GM18502 (cell line): ENCODE measurements at regions not wholly inside any gene's neighbourhood (a gene's known extent, or its start where the extent isn't known, plus 50 kb on each side); places are given as distances from the start of the nearest gene placed in this dataset.
"Not testable (repeated sequence)": the region's sequence is repeated elsewhere in the genome, so short reads cannot be mapped to it uniquely, and the experiment has no call there.

Experiments
- ATAC-seq: cut with Tn5 transposase; IDR thresholded peaks from one replicate; pipeline ENCODE4 v1.9.1; 2021; ENCODE audit warnings: mild to moderate bottlenecking; ENCODE audit not compliant: unreplicated experiment, poor library complexity

DNA sequence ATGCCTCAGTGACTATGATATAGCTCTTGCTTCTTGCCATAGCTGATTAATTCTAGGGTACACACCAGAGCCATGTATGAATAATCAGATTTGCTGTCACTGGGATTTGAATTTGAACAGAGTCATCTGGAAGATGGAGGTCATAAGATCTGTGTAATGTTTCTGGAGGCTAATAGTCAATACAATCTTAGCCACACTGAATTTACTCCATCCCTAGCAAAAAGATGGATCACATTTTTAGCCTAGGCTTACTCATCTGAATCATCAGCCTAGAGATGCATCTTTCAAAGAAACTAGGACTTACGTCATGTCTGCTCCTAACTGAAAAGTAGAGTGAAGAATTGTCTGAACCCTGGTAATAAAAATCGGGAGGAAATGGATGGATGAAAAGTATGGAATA, 142.3 kb upstream of the ZNF804B start:
- ATAC-seq = no peak

DNA sequence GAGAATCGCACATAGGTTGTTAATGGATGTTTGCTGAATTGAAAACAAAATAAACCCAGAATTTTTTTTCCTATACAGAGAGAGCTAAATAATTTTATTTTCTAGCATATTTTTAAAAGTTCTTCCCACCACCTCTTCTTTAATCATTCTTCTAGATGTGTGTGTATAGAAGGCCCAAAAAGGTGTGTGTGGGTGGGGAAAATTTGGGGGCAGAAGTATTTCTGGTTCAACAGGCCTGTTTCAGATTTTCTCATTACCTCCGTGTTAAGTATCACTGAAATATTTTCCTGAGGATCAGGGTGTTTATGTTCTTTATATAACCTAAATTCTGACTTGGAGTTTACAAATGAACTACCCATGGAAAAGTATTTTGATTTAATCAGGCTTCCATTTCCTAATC, 144.2 kb upstream of the ZNF804B start:
- no peak for ATAC-seq

DNA sequence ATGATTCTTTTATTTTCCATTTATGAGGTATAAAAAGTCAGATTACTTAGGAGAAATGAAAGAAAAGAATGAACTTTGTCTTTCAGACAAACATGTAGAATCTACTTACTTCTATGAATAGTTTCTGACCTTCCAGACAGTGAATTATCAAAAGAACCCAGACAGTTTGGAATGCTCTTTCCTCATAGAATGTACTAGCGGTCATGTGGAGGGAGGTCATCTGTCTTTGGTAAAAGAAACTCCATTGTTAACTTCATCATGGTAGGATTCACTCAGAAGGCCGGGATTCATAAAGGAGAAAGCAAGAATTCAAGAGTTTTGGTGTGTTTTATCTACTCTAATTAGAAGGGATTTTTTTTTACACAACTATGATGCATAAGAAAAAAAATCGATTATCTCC, 144.8 kb upstream of the ZNF804B start:
- ATAC-seq = no peak

DNA sequence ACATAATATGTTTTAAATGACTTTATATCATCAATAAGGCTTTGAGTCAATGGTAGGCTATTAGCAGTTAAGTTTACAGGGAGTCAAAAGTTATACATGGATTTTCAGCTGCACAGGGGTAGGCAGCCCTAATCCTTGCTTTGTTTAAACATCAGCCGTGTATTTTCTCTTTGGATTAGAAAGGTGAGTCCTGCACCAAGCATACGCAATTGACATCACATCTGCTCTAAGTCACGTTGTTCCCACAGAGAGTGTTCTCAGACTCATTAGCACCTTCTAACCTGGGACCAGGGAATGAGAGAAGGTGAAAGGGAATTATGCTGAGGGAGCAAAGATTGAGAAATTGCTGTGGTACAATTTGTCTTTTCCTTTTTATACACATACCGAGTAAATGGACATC, 148.6 kb upstream of the ZNF804B start:
- no peak for ATAC-seq

DNA sequence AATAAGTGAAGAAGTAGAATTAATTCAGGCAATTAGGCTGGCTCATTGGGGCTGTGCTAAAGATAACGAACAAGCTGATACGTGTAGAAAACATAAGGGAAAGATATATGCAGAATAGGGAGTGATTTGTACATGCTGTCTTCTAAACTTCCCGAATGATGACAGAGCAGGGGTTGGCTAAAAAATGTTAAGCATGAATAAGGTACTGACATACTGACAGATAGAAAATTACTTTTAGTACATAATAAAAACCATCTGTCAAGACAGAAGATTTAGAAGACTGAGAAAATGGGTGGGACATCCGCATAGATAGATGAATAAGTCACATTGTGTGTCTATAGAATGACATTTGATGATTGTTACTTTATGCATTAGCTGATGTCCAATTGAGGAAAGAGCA, 158.8 kb upstream of the ZNF804B start:
- no peak for ATAC-seq

DNA sequence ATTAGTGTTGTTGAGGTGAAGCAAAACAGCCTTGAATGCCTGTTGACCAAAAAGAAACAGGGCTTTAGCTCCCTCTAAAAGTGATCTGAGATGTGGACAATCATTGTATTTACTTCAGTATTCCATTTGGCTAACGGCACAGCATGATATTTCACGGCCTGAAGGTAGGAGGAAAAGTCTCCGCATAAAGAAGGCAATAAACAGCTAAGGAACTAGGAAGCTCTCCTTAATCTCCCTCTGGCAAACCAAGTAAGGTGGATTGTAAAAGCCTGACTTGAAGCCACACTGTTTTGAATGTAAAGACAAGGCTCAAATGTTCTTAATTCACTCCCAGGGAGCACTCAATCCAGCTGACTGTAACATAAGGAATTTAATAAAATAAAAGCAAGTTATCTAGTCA, 160.0 kb upstream of the ZNF804B start:
- ATAC-seq = no peak

DNA sequence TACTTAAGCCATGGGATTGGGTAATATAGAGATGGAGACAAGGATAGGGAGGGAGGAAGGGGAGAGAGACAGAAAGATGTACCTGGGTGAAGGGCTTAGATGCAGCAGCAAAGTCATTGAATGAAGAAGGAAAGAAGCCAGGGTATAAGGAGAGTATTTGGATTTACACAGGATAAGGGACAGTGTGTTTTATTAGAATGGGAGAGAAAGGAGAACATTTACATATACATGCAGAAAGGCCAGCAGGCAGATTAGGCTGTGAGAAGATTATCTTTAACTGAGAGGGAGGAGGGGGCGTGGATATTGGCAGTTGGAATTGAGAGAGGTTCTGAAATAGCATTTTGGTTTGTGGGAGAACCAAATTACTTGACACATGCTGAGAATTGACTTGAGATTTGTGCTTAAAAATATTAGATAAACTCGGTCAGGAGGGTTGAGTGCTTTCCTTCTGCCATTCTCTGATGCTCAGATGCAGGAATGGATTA, 161.5 kb upstream of the ZNF804B start:
- no peak for ATAC-seq

DNA sequence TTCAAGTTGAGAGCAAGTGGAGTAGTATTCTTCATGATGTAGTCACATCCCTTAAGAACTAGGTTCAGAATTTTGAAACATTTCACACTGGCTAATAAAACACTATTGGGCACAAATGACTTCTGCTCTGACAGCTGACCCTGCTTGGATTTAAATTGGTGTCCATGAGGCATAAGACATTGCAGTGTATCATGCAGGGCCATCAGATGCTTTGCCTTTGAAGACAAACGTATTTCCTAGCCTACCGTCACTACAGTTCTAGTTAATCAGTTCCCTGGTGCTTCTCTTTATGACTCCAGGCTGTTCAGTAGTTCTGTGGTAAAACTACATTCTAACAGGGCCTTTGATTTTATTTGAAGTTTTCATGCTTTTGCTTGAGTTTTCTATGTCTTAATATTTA, 168.5 kb upstream of the ZNF804B start:
- no peak for ATAC-seq

DNA sequence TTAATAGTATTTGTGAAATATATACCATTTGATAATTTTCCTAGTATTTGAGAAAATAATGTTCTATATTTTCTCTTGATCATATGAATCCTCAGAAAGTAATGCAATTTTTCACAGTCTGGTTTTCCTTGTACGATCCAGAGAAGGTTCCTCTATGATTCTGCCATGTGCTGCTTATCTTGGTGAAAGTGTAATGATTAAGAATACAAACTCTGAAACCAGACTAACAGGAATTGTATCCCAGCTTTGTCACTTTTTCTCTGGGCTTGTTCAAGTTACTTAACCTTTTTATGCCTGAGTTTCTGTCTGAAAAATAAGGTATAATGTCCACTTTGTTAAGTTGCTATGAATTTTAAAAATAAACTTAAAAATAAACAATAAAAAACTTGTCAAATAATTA, 169.6 kb upstream of the ZNF804B start:
- ATAC-seq = no peak

DNA sequence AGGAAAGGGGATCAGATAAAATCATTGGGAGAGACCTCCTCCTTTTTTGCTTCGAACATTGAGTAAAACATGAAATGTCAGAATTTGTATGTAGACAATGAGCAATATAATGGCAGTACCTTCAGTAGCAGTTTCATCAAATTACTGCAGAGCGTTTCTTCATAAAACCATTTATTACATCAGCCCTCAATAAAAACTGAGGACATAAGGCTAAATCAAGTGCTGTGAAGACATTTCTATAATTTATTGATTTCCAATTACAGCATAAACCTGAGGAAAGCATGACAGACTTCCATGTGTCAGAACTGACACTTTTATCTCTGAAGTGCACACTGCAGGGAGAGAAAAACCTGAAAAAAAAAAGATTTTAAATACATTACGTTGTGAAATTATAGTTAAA, 172.6 kb upstream of the ZNF804B start:
- ATAC-seq = no peak

DNA sequence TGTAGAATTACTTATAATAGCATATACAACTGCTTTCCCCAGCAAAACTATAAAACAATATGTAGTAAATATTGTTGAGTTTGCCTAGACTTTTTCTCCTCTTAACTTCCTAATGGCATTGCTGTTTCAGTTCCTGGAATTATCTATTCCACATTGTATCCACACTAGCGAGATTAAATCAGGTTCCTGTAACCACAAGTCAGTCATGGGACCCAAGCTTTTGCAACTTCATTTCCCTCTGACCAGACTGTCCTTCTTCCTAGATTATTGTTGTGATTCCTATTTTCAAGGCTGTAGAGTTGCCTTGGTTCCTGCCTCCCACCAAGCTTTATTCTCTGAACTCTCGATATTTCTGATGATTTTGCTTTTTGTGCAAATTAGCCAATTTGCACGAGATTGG, 173.3 kb upstream of the ZNF804B start:
- ATAC-seq = no peak

DNA sequence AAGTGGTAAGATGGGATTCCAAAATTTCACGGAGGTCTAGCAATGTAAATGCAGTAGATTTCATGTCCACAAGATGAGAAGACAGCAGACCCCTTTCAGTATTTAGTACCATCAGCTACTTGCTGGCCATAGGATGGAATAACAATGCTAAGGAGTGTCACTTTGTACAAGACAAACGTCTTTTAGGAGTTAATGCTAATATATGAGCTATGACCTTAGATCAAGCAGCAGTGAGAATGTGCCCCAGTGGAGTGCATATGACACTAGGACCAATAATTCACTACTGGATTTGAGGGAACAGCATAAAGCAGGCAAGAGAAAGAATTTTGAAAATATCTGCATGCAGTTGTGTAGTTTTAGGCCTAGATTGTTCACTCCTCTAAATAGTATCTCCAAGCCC, 182.8 kb upstream of the ZNF804B start:
- no peak for ATAC-seq

DNA sequence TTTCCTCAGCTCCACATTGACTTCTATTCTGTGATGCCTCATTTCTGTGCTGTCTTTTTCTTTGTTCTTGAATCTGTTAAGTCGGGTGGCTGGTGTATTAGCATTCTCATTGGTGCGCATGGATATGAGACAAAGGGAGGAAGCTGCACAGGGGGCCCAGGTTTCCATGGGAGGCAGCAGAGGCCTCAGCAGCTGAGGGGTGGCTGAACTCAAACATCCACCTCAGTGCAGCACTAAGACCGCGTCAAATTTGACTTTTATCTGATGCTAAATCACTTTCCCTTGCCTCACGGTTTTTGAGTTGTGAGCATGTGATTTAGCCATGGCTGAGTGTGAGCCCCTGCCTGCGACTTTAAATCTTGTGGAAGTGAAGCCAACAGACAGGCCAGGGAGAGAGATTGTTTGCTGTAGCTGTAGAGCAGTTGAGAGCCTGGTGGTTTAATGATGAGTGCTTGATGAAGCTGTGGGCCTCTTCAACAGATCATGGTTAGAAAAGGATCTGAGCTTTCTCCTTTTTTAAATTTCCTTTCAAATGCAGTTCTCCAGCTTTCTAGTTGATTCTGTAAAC, 193.3 kb upstream of the ZNF804B start:
- no peak for ATAC-seq

DNA sequence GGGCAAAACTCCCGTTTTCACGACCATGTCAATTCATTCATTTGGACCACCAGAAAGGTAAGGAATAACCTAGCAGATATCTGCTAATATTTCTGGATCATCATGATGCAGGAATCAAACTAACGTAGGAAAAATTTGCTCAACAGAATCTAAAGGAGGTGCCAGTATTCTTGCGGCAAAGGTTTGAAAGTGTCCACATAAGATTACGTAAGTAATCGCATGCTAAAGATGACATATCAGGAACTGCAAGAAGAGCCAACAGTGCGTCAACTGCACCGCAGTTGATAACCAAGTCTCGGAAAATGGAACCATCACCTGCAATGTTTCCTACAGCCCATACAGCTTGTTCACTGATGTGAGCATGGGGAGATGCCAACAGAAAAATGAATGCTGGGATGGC, 194.1 kb upstream of the ZNF804B start:
- ATAC-seq = no peak

DNA sequence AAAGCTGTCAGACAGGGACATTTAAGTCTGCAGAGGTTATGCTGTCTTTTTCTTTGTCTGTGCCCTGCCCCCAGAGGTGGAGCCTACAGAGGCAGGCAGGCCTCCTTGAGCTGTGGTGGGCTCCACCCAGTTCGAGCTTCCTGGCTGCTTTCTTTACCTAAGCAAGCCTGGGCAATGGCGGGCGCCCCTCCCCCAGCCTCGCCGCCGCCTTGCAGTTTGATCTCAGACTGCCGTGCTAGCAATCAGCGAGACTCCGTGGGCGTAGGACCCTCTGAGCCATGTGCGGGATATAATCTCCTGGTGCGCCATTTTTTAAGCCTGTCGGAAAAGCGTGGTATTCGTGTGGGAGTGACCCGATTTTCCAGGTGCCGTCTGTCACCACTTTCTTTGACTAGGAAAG, 203.1 kb upstream of the ZNF804B start:
- ATAC-seq = not testable (repeated sequence)

DNA sequence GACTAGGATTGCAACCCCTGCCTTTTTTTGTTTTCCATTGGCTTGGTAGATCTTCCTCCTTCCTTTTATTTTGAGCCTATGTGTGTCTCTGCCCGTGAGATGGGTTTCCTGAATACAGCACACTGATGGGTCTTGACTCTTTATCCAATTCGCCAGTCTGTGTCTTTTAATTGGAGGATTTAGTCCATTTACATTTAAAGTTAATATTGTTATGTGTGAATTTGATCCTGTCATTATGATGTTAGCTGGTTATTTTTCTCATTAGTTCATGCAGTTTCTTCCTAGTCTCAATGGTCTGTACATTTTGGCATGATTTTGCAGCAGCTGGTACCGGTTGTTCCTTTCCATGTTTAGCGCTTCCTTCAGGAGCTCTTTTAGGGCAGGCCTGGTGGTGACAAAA, 204.7 kb upstream of the ZNF804B start:
- not testable (repeated sequence) for ATAC-seq

DNA sequence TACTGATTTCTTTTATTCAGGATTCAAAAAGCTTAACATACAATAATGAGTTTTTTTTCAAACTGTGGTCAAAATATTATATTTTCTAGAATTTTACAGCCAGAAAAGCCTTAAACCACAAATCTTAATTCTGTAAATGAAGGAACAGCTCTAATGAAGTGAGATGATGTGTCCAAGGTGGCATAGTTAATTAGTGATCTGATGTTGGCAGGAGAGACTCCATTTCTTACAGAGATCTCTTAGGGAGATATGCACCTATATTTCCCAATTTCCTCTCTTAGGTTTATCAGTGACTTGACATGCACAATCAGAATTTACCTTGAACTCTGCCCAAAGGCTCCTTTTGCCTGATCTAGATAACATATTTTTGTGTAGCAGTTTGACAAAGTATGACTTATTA, 211.1 kb upstream of the ZNF804B start:
- no peak for ATAC-seq

DNA sequence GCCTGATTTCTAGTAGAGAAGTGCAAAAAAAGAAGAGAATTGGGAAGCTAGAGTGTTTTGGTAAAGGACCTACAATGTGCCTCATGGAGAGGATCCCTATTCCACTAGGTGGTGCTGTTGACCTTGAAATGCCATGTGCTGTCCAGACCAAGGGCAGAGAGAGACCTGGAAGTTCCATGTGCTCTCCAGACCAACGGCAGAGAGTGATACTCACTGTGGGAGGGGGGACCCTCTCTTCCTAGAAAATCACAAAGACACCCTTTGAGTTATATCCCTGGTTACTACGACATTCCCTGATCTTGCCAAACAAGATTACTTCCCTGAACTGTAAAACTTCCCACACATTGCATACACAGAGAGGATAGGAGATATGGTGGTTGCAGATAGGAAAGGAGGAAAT, 212.7 kb upstream of the ZNF804B start:
- peak; percentile 78 for ATAC-seq

DNA sequence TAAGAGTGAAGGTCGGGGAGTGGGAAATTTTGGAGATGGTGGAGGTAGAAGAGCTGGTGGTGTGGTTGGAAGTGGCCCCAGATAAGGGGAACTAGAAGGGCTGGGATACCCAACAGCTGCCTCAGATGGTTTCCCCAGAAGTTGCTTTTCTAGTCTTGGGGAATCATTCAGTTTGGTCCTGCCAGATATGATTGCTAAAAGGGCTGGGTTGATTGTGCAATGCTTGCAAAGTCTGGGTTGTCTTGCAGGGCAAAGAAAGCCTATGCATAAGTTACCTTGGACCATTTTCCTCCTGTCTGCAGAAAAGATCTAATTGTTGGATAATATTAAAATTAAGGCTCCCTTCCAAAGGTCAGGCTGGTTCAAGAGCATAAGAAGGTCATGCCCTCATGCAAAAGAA, 213.8 kb upstream of the ZNF804B start:
- ATAC-seq = no peak

DNA sequence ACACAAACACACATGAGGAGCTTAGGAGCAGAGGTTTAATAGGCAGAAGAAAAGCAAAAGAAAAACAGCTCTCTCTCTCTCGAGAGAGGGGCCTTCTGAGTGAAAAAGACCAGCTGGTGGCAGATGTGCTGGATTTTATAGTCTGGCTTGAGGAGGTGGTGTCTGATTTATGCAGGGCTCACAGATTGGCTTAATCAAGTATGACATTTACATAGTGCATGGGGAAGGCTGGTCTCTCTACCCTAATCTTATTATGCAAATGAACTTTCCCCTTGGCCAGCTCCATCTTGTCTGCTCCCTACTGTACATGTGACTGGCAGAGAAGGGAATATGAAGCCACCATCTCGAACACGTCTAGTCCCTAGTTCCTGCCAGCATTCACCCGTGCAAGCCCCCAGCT, 219.5 kb upstream of the ZNF804B start:
- no peak for ATAC-seq

DNA sequence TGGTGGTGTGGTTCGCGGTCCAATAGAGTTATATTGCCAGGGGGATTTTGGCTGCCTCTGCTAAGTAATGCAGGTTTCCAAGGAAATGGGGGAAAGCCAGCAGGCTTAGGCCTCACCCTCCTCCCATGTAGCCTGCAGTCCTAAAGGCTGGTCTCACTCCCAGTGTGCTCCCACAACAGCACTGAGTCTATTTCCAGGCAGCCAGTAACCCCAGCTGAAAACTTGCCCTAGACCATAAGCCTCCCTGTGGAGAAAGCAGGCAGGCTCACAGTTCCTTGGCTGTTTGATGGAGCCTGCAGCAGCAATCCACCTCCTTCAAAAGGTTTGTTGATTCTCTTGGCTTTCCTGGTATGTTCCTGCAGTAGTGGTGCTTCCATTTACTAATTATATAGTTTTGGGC, 220.0 kb upstream of the ZNF804B start:
- no peak for ATAC-seq

DNA sequence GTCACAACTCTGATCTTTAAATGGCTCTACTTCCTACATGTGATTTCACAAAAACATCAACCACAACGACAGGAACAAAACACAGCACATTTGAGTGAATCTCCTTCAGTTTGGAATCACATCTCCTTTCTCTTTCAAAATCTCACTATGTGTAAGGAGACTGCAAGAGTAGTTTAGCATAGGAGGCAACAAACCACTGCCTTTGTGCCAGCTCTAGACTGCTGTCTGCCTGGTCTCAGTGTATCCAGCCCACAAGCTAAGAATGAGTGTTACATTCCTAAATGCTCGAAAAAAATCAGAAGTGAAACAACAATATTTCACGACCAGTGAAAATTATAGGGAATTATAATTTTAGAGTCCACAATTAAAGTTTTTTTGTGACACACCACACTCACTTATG, 217.0 kb upstream of the STEAP4 start:
- no peak for ATAC-seq

DNA sequence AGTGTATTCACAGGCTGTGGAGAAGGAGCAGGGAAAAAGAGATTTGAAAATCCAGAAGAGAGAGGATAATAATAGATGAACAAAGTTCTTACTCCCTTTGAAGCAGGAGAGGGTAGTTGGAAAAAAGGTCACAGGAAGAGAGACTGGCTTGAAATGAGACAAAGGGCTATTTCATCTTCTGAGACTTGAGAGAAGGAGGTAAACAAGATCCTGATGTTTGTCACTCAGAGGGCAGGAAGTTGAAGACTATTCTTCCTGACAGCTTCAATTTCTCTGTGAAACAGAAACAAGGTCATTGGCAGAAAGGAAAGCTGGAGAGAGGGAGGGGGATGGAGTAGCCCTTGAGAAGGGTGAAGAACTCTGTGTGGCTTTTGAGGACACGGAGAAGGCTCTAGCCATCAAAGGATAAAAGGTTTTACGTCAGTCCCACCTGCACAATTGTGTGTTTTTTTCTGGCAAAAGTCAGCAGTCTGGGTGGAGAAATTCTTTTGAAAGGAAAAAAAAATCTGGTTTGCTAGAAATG, 216.1 kb upstream of the STEAP4 start:
- no peak for ATAC-seq
